C4-2B (cell line): ENCODE measurements at regions not wholly inside any gene's neighbourhood (a gene's known extent, or its start where the extent isn't known, plus 50 kb on each side); places are given as distances from the start of the nearest gene placed in this dataset.

Source experiments
- ZFX ChIP-seq: fragments of 450-650 bp; IDR thresholded peaks from 2 replicates; pipeline ENCODE4 v1.6.1; 2017
- TF ChIP-seq, protein P1 (sequence below): fragments of 450-650 bp; conservative IDR thresholded peaks from 2 replicates; pipeline ENCODE4 v1.5.1; 2017; ENCODE audit warnings: mild to moderate bottlenecking

DNA sequence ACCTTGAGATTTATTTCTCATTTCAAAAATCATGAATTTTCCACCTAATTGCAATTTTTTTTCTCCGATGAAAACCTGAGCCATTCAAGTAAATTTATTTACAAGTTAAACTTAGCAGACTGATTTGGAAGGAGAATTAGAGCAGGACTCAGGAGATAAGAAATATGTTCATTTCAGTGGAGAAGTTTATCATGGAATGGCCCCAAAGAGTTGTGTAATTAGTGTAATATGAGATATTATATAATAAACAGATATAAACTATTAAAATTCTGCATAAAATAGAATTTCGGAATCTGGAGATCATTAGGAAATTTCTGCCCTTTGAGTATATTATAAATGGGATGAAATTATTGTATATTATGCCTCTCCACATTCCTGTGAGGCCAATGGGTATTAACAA lies 596.8 kb downstream of the QKI start:
- TF ChIP-seq, protein P1, sequence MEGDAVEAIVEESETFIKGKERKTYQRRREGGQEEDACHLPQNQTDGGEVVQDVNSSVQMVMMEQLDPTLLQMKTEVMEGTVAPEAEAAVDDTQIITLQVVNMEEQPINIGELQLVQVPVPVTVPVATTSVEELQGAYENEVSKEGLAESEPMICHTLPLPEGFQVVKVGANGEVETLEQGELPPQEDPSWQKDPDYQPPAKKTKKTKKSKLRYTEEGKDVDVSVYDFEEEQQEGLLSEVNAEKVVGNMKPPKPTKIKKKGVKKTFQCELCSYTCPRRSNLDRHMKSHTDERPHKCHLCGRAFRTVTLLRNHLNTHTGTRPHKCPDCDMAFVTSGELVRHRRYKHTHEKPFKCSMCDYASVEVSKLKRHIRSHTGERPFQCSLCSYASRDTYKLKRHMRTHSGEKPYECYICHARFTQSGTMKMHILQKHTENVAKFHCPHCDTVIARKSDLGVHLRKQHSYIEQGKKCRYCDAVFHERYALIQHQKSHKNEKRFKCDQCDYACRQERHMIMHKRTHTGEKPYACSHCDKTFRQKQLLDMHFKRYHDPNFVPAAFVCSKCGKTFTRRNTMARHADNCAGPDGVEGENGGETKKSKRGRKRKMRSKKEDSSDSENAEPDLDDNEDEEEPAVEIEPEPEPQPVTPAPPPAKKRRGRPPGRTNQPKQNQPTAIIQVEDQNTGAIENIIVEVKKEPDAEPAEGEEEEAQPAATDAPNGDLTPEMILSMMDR, result no peak
- TF ChIP-seq ZFX, result no peak
